ENCODE measurements at regions not wholly inside any gene's neighbourhood (a gene's known extent, or its start where the extent isn't known, plus 50 kb on each side); places are given as distances from the start of the nearest gene placed in this dataset.

DNA sequence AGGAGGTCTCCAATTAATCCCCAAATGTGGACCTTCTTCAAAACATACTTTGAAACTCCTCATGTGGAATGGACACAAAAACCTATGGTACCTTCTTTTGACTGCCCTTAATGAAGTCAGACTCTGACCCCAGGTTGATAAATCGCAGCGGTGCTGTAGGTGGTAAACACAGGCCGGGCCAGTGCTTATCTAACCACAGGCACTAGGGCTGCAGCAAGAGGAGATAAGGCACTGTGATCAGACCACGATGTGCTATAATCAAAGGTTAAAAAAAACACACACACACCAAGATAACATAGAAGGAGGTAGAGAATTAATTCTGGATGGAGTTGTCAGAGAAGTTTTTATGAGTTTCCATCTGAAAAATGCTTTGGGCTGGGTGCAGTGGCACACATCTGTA is 52.3 kb upstream of the SIPA1L2 start:
- no peak for FAIRE-seq
- TF ChIP-seq CTCF (IDR thresholded peaks at IDR 0.05; ENCODE audit: insufficient read depth, low read length, severe bottlenecking) = no peak
- Histone ChIP-seq H3K36me3 (ENCODE audit: control insufficient read depth, insufficient read depth, low read length) (no peaks in the 10 kb centered on the region), H3K4me3 (ENCODE audit: low read depth, low read length) (no peak overlapping the region), H3K27me3 (ENCODE audit: control insufficient read depth, insufficient read depth, low read length) (no peaks in the 10 kb centered on the region)
- DNase-seq (ENCODE audit: low read depth) = no peak

- Histone ChIP-seq H3K27me3 (ENCODE audit: control insufficient read depth, insufficient read depth, low read length) (no peaks in the 10 kb centered on the region), H3K4me3 (ENCODE audit: low read depth, low read length) (no peak overlapping the region), H3K36me3 (ENCODE audit: control insufficient read depth, insufficient read depth, low read length) (no peaks in the 10 kb centered on the region)
- FAIRE-seq (no peak), DNase-seq (ENCODE audit: low read depth) (peak; percentile 75)
- no peak for TF ChIP-seq CTCF (IDR thresholded peaks at IDR 0.05; ENCODE audit: insufficient read depth, low read length, severe bottlenecking)
These were observed 54.6 kb upstream of the SIPA1L2 start for GRCh38 chr1:232684371-232685105.

DNA sequence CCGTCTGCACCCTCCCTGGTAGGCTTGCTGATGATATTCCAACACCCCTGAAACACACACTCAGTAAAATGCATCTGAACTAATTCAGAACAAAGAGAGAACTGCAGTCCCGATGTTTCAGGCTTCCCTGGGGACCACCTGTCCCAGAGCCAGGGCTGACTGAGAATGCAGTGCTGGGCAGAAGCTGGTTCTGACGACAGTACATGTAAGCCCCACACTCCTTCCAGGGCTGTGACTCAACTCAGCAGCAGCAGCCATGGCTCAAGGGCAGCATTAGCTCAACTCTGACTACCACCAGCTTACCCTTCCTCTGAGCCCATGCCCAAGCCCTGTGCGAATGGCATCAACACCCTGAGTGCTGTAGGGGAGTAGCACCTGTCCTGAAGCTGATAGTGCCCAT is 56.4 kb upstream of the SIPA1L2 start:
- peak; percentile 43 for FAIRE-seq
- no peaks in the 10 kb centered on the region for H3K36me3 ChIP-seq (ENCODE audit: control insufficient read depth, insufficient read depth, low read length)
- DNase-seq (ENCODE audit: low read depth) = peak; percentile 39
- TF ChIP-seq CTCF (IDR thresholded peaks at IDR 0.05; ENCODE audit: insufficient read depth, low read length, severe bottlenecking) = no peak
- H3K27me3 ChIP-seq (ENCODE audit: control insufficient read depth, insufficient read depth, low read length) = no peaks in the 10 kb centered on the region
- H3K4me3 ChIP-seq (ENCODE audit: low read depth, low read length) = no peak overlapping the region

DNA sequence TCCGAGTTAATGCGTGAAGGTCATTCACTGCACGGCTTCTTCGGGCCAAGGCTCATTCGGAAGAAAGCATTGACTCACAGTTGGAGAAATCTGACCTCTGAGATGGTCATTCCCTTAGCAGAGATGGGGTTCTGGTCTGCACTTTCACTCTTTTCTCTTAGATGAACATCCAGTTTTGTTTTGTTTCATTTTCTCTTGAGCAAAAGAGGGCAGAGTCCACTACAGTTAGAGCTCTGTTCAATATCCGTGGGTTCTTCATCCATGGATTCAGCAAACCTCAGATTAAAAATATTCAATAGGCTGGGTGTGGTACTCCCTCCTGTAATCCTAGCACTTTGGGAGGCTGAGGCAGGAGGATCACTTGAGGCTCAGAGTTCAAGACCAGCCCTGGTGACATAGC is 57.4 kb upstream of the SIPA1L2 start:
- no peaks in the 10 kb centered on the region for H3K36me3 ChIP-seq (ENCODE audit: control insufficient read depth, insufficient read depth, low read length)
- no peak overlapping the region for H3K4me3 ChIP-seq (ENCODE audit: low read depth, low read length)
- DNase-seq (ENCODE audit: low read depth) (no peak), FAIRE-seq (no peak)
- no peaks in the 10 kb centered on the region for H3K27me3 ChIP-seq (ENCODE audit: control insufficient read depth, insufficient read depth, low read length)
- TF ChIP-seq CTCF (IDR thresholded peaks at IDR 0.05; ENCODE audit: insufficient read depth, low read length, severe bottlenecking) = no peak

DNA sequence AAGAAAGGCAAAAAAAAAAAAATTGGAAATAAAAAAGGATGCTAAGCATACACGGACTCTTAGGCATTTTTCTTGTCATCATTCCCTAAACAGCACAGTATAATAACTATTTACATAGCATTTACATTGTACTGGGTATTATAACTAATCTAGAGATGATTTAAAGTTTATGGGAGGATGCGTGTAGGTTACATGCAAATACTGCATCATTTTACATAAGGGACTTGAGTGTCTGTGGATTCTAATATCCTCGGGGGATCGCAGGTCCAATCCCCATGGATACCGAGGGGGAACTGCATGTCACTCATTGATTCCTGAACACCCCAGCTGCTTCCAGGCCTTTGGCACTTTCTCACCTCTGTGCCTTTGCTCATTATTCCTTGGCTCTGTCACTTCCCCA is 57.8 kb upstream of the SIPA1L2 start:
- TF ChIP-seq CTCF (IDR thresholded peaks at IDR 0.05; ENCODE audit: insufficient read depth, low read length, severe bottlenecking) = no peak
- FAIRE-seq (no peak), DNase-seq (ENCODE audit: low read depth) (no peak)
- no peaks in the 10 kb centered on the region for H3K27me3 ChIP-seq (ENCODE audit: control insufficient read depth, insufficient read depth, low read length)
- no peaks in the 10 kb centered on the region for H3K36me3 ChIP-seq (ENCODE audit: control insufficient read depth, insufficient read depth, low read length)
- no peak overlapping the region for H3K4me3 ChIP-seq (ENCODE audit: low read depth, low read length)

GRCh38 chr1:232688398-232688797 is 58.5 kb upstream of the SIPA1L2 start:
- H3K4me3 ChIP-seq (ENCODE audit: low read depth, low read length) = no peak overlapping the region

More at GRCh38 chr1:232688398-232688797, 58.5 kb upstream of the SIPA1L2 start:
- no peak for TF ChIP-seq CTCF (IDR thresholded peaks at IDR 0.05; ENCODE audit: insufficient read depth, low read length, severe bottlenecking)
- no peaks in the 10 kb centered on the region for H3K36me3 ChIP-seq (ENCODE audit: control insufficient read depth, insufficient read depth, low read length)
- no peak for FAIRE-seq
- peaks cover 3% of the 10 kb centered on the region for H3K27me3 ChIP-seq (ENCODE audit: control insufficient read depth, insufficient read depth, low read length)
- DNase-seq (ENCODE audit: low read depth) = no peak
